ENCODE measurements at regions not wholly inside any gene's neighbourhood (a gene's known extent, or its start where the extent isn't known, plus 50 kb on each side); places are given as distances from the start of the nearest gene placed in this dataset.

DNA sequence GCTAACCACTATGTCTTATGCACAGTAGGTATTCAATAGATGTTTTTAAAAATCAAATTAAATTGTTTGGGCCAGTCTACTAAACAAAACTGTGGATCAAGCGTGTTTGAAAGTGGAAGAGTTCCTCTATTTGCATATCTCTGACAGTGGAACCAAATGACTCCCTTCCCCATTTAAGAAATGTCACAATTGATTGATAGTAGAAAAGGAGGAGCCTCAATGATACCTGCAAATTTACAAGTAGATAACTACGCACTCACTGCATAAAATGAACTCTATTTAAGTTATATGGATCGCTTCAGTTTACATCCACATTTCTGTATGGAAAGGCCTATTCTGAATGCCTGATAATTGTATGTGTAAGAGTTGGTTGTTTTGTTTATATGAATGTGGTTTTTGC, 163.3 kb upstream of the MTPN start:
- Histone ChIP-seq H3K4me3 (no peak overlapping the region), H3K4me1 (no peaks in the 10 kb centered on the region), H3K27ac (no peak overlapping the region), H3K27me3 (no peaks in the 10 kb centered on the region), H3K36me3 (no peaks in the 10 kb centered on the region), H3K9me3 (no peaks in the 10 kb centered on the region)
- no peak for ATAC-seq
- no peak for TF ChIP-seq CTCF (IDR thresholded peaks at IDR 0.05)
- DNase-seq: no peak
- intact Hi-C loops (cut with DNase I): no loop called here

GRCh38 chr7:136139417-136139816, 162.3 kb upstream of the MTPN start:
- DNase-seq (no peak), ATAC-seq (no peak)
- intact Hi-C loops (cut with DNase I): no loop called here

DNA sequence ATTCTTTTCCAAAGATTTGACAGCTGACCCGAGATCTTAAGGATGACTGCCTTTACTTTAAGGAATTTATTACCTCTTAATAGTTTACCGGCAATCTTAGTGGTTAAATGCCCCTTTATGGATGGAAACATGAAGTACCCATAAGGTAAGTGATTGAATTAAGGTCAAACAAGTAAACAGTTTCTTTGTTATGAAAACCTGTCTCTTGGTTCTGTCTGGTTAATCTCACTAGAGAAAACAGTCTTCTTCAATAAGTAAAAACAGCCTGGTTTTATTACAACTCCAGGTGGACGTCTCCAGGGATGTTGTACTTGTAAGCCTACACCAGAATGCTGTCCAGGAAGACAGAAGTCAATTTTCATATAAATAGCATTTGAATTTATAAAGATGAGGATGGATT, 161.8 kb upstream of the MTPN start:
- intact Hi-C loops (cut with DNase I): no loop called here
- no peaks in the 10 kb centered on the region for H3K27me3 ChIP-seq
- H3K9me3 ChIP-seq: no peaks in the 10 kb centered on the region
- H3K4me1 ChIP-seq: no peaks in the 10 kb centered on the region
- TF ChIP-seq CTCF (IDR thresholded peaks at IDR 0.05): no peak
- no peak overlapping the region for H3K4me3 ChIP-seq
- DNase-seq (no peak), ATAC-seq (no peak)
- no peaks in the 10 kb centered on the region for H3K36me3 ChIP-seq
- no peak overlapping the region for H3K27ac ChIP-seq

More at GRCh38 chr7:136139417-136139816, 162.3 kb upstream of the MTPN start:
- TF ChIP-seq CTCF (IDR thresholded peaks at IDR 0.05): no peak
- H3K27ac ChIP-seq: no peak overlapping the region
- H3K27me3 ChIP-seq: no peaks in the 10 kb centered on the region
- H3K9me3 ChIP-seq: no peaks in the 10 kb centered on the region
- H3K36me3 ChIP-seq: no peaks in the 10 kb centered on the region
- no peaks in the 10 kb centered on the region for H3K4me1 ChIP-seq
- no peak overlapping the region for H3K4me3 ChIP-seq

GRCh38 chr7:136136906-136137454, 159.8 kb upstream of the MTPN start:
- ATAC-seq (no peak), DNase-seq (no peak)
- Histone ChIP-seq H3K4me3 (no peak overlapping the region), H3K27ac (no peak overlapping the region), H3K4me1 (no peaks in the 10 kb centered on the region), H3K9me3 (no peaks in the 10 kb centered on the region), H3K36me3 (no peaks in the 10 kb centered on the region), H3K27me3 (no peaks in the 10 kb centered on the region)
- TF ChIP-seq CTCF (IDR thresholded peaks at IDR 0.05): no peak
- intact Hi-C loops (cut with DNase I): no loop called here

- no peak overlapping the region for H3K4me3 ChIP-seq
- H3K36me3 ChIP-seq: no peaks in the 10 kb centered on the region
- no peaks in the 10 kb centered on the region for H3K9me3 ChIP-seq
- H3K27ac ChIP-seq: no peak overlapping the region
- no peaks in the 10 kb centered on the region for H3K27me3 ChIP-seq
- ATAC-seq (no peak), DNase-seq (no peak)
- TF ChIP-seq CTCF (IDR thresholded peaks at IDR 0.05): no peak
- no peaks in the 10 kb centered on the region for H3K4me1 ChIP-seq
- intact Hi-C loops (cut with DNase I): no loop called here
Measured at GRCh38 chr7:136134503-136134902, 157.3 kb upstream of the MTPN start.

All from left lung (tissue), 4 donors.